ENCODE measurements at regions not wholly inside any gene's neighbourhood (a gene's known extent, or its start where the extent isn't known, plus 50 kb on each side); places are given as distances from the start of the nearest gene placed in this dataset.

- DNase-seq (ENCODE audit: low read depth) = no peak
These were observed 908.6 kb downstream of the SORCS3 start for GRCh38 chr10:105549731-105550130.

DNA sequence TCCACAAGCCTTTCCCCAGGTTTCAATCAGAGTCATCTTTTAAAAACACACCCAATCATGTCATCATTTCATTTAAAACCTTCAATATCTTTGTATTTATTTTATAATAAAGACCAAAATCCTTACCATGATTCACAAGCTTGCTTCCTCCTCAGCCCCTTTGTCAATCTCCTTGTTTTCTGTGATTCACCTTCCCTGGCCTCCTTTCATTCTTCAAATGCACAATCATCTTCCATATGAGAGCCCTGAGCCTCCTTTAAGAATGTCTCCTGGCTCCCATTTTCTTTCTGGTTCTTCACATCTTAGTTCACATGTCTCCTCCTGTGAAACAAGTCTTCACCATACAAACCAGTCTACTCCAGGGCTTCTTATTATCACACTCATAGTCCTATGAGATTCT is 904.0 kb downstream of the SORCS3 start:
- DNase-seq (ENCODE audit: low read depth) = no peak

GRCh38 chr10:105540381-105540780 is 899.3 kb downstream of the SORCS3 start:
- no peak for DNase-seq (ENCODE audit: low read depth)

DNA sequence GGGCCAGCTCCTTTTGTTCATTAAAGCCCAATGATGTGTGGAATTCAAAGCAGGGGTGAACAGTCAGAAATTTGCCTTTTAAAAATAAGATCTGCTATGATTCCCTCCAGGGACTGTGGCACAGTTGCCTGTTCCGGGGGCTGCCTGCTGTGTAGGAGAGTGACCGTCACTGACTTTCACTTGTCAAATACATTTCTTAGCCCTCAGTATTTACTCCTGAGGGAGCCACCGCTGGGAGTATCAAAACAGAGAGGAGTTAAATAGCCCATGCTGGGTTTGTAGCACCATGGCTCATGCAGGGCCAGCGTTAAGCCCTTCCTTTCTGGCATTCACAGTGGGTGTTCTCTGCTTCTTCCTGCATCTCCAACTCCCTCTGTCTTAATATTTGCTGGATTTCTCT is 897.8 kb downstream of the SORCS3 start:
- DNase-seq (ENCODE audit: low read depth) = no peak

GRCh38 chr10:105535478-105535877 is 894.4 kb downstream of the SORCS3 start:
- no peak for DNase-seq (ENCODE audit: low read depth)

- no peak for DNase-seq (ENCODE audit: low read depth)
These were observed 893.0 kb downstream of the SORCS3 start for GRCh38 chr10:105534086-105534485.

GRCh38 chr10:105516511-105516910 is 875.4 kb downstream of the SORCS3 start:
- no peak for DNase-seq (ENCODE audit: low read depth)

DNA sequence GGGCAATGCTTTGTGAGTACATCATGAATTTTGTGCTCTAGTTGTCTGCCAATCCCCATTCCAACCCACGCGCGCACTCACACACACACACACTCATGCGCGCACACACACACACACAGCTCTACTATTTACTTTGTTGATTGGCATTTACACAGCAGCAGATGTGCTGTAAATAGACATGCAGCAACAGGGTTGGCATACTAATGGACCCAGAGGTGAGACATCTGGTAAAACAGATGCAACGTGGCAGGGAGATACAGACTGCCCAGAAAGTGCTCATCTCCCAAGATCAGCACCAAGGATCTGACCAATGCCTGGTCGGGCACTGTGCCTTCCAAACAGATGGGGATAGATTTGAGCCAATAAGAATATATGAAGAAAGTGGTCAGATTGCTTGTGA is 873.0 kb downstream of the SORCS3 start:
- no peak for DNase-seq (ENCODE audit: low read depth)

DNA sequence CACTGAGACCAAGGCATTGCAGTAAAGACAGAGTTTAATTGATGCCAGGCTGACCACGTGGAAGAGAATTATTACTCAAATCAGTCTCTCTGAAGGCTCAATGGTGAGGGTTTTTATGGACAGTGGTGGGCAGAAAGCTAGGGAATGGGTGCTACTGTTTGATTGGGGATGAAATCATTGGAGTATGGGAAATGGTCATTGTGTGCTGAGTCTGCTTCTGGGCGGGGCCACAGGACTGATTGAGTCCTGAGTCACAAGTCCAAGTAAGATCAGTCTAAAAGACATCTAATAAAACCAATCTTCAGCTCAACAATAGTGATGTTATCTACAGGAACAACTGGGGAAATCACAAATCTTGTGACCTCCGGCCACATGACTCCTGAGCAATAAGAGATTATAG is 868.4 kb downstream of the SORCS3 start:
- peak; percentile 4 for DNase-seq (ENCODE audit: low read depth)

DNA sequence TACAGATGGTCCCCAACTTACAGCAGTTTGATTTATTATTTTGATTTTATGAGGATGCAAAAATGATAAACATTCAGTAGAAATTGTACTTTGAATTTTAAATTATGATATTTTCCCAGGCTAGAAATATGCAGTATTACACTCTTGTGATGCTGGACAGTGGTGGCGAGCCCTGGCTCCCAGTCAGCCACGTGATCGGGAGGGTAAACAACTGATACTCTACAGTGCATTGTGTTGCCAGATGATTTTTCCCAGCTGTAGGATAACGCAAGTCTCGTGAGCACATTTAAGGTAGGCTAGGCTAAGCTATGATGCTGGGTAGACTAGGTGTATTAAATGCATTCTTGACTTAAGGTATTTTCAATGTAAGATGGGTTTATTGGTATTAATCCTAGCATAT is 865.2 kb downstream of the SORCS3 start:
- no peak for DNase-seq (ENCODE audit: low read depth)

DNA sequence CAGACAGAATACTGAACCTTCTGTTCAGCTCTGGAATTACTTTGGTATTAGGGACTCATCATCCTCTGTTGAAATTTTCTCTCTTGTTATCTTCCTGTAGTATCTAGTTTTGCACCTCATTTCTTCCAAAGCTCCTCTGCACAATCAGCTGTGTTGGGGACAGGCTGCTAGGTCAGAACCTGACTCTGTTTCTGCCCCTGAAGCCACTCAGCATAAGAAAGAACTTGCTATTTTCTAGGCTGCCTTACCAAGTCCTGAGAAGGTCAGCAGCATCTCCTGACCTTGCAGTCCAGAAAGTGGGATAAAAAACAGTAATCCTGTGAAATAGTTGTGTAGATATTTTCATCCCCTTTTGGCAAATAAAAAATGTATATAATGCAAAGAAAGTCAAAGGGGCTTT is 862.6 kb downstream of the SORCS3 start:
- DNase-seq (ENCODE audit: low read depth) = no peak

- DNase-seq (ENCODE audit: low read depth) = no peak
These were observed 861.0 kb downstream of the SORCS3 start for GRCh38 chr10:105502058-105502457.

DNA sequence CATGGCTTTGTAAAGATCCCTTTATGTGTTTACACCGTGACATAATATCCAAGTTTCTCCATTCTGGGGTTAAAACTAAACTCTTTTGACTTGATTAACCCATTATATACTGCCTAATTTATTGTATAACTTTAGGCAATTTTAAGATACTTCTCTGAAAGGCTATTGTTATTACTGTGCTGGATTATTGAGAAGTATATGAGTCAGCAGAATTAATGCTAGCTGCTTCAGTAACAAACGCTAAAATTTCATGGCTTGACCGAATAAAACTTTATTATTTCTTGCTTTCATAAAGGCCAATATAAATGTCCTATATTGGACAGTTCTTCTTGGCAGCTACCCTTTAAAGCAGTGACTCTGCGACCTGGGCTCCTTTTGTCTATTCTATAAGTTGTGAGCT is 853.9 kb downstream of the SORCS3 start:
- no peak for DNase-seq (ENCODE audit: low read depth)

DNA sequence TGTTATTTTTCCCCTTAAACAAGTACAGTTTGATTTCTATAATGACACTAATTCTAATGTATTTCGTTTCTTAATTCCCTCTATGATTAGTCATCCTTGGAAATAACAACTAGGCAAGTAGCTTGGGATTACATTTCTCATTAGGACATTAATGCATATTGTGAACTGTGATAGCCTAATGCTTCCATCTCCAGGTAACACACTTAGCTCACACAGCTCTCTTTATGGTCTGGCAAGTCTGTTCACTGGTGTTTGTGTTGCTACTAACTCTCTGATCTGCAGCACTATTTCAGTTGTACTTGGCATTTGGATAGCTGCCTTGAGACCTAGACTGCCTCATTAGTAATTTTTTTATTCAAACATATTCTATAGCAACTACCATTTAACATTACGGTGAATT is 853.2 kb downstream of the SORCS3 start:
- DNase-seq (ENCODE audit: low read depth) = no peak

- peak; percentile 7 for DNase-seq (ENCODE audit: low read depth)
These were observed 832.1 kb downstream of the SORCS3 start for GRCh38 chr10:105473170-105473569.

DNA sequence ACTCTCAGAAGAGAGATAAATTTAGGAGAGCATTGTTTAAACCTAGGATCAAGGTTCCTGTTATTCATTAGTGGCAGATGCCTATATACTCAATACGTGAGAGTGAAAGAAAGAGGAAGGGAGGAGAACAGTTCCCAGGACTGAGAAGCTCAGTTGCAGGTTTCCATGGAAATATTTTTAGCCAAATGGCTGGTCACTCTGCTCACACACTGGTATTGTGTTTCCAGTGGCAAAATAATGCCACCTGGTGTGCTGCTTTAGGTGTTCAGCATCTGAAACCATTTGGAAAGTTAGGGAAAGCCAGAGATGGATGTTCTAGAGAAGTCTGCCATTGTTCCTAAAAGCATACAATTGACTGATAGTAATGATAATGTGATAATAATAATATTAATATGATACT is 827.7 kb downstream of the SORCS3 start:
- DNase-seq (ENCODE audit: low read depth) = peak; percentile 11

DNA sequence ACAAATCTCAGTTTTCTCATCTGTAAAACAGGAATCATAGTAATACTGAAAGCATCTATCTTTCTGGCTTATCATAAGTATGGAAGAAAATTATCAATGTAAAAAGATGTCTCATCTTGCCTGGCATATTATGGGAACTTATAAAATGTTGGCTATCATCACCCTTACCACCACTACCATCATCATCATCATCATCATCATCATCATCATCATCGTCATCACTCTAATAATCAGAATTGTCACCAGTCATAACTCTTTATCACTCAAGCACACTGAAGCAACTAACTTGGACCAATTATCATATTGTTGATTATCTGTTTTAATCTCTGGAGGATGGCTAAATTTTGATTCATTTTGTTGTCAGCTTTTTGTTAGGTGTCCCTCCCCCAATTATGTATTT is 825.4 kb downstream of the SORCS3 start:
- DNase-seq (ENCODE audit: low read depth) = no peak

- DNase-seq (ENCODE audit: low read depth) = peak; percentile 53
These were observed 793.9 kb downstream of the SORCS3 start for GRCh38 chr10:105434970-105435369.

- DNase-seq (ENCODE audit: low read depth) = peak; percentile 18
These were observed 772.9 kb downstream of the SORCS3 start for GRCh38 chr10:105413997-105414396.

DNA sequence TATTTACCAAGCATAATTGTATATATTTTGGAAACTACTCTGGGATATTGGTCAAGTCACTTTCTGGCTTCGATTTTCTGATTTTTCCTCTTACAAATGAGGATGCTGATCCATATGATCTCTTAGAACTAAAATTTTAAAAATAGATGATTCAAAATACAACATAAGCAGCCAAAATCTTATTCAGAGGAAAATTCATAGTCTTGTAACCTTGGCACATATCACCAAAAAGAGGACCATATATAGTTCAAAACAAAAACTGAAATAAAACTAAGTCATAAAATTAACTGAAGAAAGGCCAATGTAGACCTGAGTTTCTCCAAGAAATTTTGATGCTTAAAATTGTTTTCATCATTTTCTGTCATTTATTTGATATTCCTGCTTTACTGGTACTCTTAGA is 768.3 kb downstream of the SORCS3 start:
- DNase-seq (ENCODE audit: low read depth) = no peak

- DNase-seq (ENCODE audit: low read depth) = no peak
These were observed 765.4 kb downstream of the SORCS3 start for GRCh38 chr10:105406488-105406887.

- peak; percentile 69 for DNase-seq (ENCODE audit: low read depth)
These were observed 757.1 kb downstream of the SORCS3 start for GRCh38 chr10:105398202-105398601.

DNA sequence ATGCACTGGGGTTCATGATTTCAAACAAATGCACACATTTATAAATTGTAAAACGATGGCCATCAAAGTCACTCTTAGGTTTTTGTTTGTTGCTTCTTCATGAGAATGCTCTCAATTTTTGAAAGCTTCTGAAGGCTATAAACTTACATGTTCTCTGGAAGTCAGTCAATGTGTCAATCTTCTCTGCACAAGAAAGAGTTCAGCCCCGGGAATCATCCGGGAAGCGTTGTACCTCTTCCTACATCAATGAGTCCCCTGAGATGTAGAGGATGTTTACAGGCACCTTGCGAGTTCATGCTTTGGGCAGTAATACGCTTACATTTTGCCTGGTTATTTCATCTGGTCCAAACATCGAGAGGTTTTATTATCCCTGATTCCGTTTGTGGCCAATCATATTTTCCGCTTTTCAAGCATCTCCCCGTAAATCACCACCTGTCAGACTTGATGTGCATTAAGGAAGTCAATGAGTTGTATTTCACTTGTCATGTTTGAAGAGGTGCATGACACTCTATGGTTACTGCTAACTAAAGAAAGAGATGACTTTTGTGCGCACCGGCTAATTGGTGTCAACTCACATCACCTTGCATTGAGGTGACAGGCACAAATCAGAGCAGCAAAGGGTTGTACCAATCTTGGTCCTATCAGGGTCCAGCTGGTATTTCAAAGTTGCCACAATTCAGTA is 750.7 kb downstream of the SORCS3 start:
- no peak for DNase-seq (ENCODE audit: low read depth)

- DNase-seq (ENCODE audit: low read depth) = no peak
These were observed 746.9 kb downstream of the SORCS3 start for GRCh38 chr10:105387971-105388370.

Data from renal cortical epithelial cell (primary cell).